Ishikawa (cell line): ENCODE measurements at regions not wholly inside any gene's neighbourhood (a gene's known extent, or its start where the extent isn't known, plus 50 kb on each side); places are given as distances from the start of the nearest gene placed in this dataset.

Experiments
- CEBPB ChIP-seq: IDR thresholded peaks from 2 replicates; pipeline ENCODE4 v1.6.1; 2012
- CREB1 ChIP-seq: IDR thresholded peaks from 2 replicates; pipeline ENCODE4 v1.6.1; 2012; ENCODE audit warnings: low read depth
- EGR1 ChIP-seq: IDR thresholded peaks from 2 replicates; pipeline ENCODE4 v1.6.1; 2012
- EP300 ChIP-seq: IDR thresholded peaks from 2 replicates; pipeline ENCODE4 v1.6.1; 2012; ENCODE audit warnings: borderline replicate concordance
- FOXM1 ChIP-seq: IDR thresholded peaks from 2 replicates; pipeline ENCODE4 v1.6.1; 2012; ENCODE audit warnings: low read depth, borderline replicate concordance
- NFIC ChIP-seq: IDR thresholded peaks from 2 replicates; pipeline ENCODE4 v1.6.1; 2012
- RAD21 ChIP-seq: IDR thresholded peaks from 2 replicates; pipeline ENCODE4 v1.6.1; 2012; ENCODE audit warnings: low read depth
- TAF1 ChIP-seq: IDR thresholded peaks from 2 replicates; pipeline ENCODE4 v1.6.1; 2012; ENCODE audit warnings: low read depth, mild to moderate bottlenecking
- TCF12 ChIP-seq: IDR thresholded peaks from 2 replicates; pipeline ENCODE4 v1.6.1; 2012; ENCODE audit warnings: low read depth
- TEAD4 ChIP-seq: IDR thresholded peaks from 2 replicates; pipeline ENCODE4 v1.6.1; 2012
- YY1 ChIP-seq: IDR thresholded peaks from 2 replicates; pipeline ENCODE4 v1.6.1; 2012; ENCODE audit warnings: low read depth
- ZBTB7A ChIP-seq: IDR thresholded peaks from 2 replicates; pipeline ENCODE4 v1.6.1; 2012; ENCODE audit warnings: low read depth
- TF ChIP-seq, protein P1 (sequence below): IDR thresholded peaks from 2 replicates; pipeline ENCODE4 v1.6.1; 2012
- TF ChIP-seq, protein P2 (sequence below): IDR thresholded peaks from 2 replicates; pipeline ENCODE4 v1.6.1; 2012; ENCODE audit warnings: low read depth, mild to moderate bottlenecking
- TF ChIP-seq, protein P3 (sequence below): IDR thresholded peaks from 2 replicates; pipeline ENCODE4 v1.6.1; 2012

DNA sequence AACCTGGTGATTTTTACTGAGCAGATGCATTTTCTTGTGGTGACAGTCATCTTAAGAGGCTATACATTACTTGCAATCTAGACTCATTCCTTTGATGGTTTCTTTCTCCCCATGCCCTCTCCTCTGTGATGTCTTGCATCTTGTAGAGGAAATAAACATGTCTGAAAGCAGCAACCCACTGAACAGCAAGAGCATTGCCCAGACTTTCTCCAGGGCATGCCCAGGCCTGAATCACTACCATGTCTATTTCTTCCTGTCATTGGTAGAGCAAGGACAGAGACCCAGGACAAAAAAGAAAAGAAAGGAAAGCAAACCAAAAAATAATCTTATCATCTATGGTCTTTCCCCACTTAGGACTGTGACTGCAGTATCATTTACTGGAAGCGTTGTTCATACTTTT, 326.1 kb downstream of the HNRNPD start:
- no peak for TF ChIP-seq FOXM1
- TF ChIP-seq TCF12: no peak
- TF ChIP-seq, protein P1, sequence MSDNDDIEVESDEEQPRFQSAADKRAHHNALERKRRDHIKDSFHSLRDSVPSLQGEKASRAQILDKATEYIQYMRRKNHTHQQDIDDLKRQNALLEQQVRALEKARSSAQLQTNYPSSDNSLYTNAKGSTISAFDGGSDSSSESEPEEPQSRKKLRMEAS: no peak
- TF ChIP-seq CEBPB: no peak
- no peak for TF ChIP-seq YY1
- TF ChIP-seq NFIC: no peak
- no peak for TF ChIP-seq EP300
- TF ChIP-seq CREB1: no peak
- no peak for TF ChIP-seq TAF1
- TF ChIP-seq ZBTB7A: no peak
- no peak for TF ChIP-seq TEAD4
- TF ChIP-seq, protein P2, sequence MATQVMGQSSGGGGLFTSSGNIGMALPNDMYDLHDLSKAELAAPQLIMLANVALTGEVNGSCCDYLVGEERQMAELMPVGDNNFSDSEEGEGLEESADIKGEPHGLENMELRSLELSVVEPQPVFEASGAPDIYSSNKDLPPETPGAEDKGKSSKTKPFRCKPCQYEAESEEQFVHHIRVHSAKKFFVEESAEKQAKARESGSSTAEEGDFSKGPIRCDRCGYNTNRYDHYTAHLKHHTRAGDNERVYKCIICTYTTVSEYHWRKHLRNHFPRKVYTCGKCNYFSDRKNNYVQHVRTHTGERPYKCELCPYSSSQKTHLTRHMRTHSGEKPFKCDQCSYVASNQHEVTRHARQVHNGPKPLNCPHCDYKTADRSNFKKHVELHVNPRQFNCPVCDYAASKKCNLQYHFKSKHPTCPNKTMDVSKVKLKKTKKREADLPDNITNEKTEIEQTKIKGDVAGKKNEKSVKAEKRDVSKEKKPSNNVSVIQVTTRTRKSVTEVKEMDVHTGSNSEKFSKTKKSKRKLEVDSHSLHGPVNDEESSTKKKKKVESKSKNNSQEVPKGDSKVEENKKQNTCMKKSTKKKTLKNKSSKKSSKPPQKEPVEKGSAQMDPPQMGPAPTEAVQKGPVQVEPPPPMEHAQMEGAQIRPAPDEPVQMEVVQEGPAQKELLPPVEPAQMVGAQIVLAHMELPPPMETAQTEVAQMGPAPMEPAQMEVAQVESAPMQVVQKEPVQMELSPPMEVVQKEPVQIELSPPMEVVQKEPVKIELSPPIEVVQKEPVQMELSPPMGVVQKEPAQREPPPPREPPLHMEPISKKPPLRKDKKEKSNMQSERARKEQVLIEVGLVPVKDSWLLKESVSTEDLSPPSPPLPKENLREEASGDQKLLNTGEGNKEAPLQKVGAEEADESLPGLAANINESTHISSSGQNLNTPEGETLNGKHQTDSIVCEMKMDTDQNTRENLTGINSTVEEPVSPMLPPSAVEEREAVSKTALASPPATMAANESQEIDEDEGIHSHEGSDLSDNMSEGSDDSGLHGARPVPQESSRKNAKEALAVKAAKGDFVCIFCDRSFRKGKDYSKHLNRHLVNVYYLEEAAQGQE: no peak
- no peak for TF ChIP-seq RAD21
- TF ChIP-seq, protein P3, sequence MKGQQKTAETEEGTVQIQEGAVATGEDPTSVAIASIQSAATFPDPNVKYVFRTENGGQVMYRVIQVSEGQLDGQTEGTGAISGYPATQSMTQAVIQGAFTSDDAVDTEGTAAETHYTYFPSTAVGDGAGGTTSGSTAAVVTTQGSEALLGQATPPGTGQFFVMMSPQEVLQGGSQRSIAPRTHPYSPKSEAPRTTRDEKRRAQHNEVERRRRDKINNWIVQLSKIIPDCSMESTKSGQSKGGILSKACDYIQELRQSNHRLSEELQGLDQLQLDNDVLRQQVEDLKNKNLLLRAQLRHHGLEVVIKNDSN: no peak
- TF ChIP-seq EGR1: no peak

DNA sequence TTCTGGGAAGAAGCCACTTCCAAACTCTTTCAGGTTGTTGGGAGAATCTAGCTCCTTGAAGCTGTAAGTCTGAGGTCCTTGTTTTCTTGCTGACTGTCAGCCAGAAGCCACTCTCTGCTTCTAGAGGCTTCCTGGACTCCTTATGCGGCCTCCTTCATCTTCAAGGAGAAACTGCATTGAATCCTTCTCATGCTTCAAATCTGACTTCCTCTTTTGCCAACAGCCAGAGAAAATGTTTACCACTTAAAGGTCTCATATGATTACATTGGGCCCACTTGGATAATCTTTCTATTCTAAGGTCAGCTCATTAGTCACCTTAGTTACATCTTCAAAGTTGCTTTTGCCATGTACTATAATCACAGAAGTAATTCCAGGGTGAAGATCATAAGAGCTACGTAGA, 327.0 kb downstream of the HNRNPD start:
- TF ChIP-seq YY1: no peak
- TF ChIP-seq EP300: no peak
- no peak for TF ChIP-seq CREB1
- TF ChIP-seq TEAD4: no peak
- no peak for TF ChIP-seq NFIC
- TF ChIP-seq TCF12: no peak
- no peak for TF ChIP-seq EGR1
- TF ChIP-seq TAF1: no peak
- TF ChIP-seq CEBPB: no peak
- TF ChIP-seq, protein P3: no peak
- no peak for TF ChIP-seq FOXM1
- TF ChIP-seq, protein P2: no peak
- no peak for TF ChIP-seq ZBTB7A
- TF ChIP-seq, protein P1: no peak
- no peak for TF ChIP-seq RAD21

DNA sequence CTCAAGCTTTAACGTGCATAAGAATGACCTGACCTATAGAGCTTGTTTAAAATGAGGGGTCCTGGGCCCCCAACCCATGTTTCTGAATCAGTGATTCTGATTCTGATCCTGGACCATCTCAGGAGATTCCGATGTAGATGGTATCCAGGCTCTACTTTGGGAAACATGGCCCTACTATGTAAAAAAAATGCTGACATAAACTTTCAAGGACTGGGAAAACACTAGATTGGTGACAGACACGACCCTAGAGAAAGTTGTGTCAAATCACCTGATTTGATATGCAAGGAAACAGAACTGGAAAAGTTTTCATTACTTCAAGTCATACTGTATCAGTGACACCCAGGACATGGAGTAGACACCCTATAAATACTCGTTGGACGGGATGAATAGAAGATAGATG, 328.5 kb downstream of the HNRNPD start:
- TF ChIP-seq TCF12: no peak
- no peak for TF ChIP-seq EGR1
- no peak for TF ChIP-seq TAF1
- TF ChIP-seq, protein P3: no peak
- TF ChIP-seq, protein P1: no peak
- TF ChIP-seq CREB1: no peak
- TF ChIP-seq EP300: no peak

DNA sequence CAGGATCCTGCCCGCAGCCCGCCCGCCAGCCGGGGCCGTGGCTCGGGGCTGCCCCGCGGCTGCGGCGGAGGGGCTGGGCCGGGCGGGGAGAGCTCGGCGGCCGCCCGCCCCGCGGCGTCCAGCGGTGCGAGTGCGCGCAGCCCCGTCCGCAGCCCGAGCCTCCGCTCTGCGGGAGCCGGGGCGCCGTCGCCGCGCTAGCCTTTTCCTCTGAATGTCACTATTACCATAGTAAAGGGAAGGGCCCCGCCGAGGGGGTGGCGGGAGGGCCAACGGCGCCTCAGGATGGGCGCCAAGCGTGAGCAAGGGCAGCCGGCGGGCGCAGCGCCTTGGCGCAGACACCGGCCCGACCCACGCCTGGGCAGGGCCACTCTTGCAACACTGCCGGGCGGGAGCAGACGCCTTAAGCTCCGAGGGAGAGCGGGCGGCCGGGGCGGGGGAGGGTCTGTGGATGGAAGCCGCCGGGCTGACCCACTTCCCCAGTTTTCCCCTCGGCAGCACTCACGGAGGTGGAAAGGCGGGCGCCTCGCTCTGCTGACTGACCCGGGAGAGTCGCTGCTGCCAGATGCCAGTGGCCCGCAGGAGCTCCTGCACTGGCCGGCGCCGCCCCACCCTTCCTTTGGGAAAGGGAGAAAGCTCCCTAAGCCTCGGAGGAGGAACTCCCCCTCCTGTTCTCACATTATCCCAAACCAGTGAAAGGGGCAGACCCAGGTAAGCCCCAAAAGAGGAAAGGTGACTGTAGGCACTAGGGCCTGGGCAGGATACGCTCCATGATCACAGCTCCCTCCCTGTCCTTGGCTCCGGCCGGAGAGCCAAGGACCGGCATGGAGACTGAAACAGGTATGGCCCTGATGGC, 329.4 kb downstream of the HNRNPD start:
- TF ChIP-seq, protein P1: peak; percentile 66; the same call in 1 of the 2 replicates
- TF ChIP-seq YY1 (no peak), RAD21 (no peak), NFIC (peak; percentile 59), EP300 (0 out of 2 replicates have a peak, but pooled peaks have one; percentile 27), ZBTB7A (peak; percentile 87), TAF1 (no peak), FOXM1 (no peak), TCF12 (peak; percentile 54), CREB1 (no peak), TEAD4 (peak; percentile 5; the same call in 1 of the 2 replicates), EGR1 (peak; percentile 14; the same call in 1 of the 2 replicates), CEBPB (peak; percentile 90)
- TF ChIP-seq, protein P2: no peak
- TF ChIP-seq, protein P3: no peak
